Cardiac septum (tissue), 1 donor: ENCODE measurements at regions not wholly inside any gene's neighbourhood (a gene's known extent, or its start where the extent isn't known, plus 50 kb on each side); places are given as distances from the start of the nearest gene placed in this dataset.

ENCODE experiments used
- DNase-seq: peaks from one replicate; pipeline ENCODE4 v3.0.0-alpha.2; 2020; ENCODE audit warnings: low spot score
- intact Hi-C: fragments of 100-400 bp; cut with DNase I; formaldehyde crosslinking; loops from one replicate; pipeline ENCODE4 v1.14.0; 2022
- donor health status: DM: no; HTN: no; CAD: no.

DNA sequence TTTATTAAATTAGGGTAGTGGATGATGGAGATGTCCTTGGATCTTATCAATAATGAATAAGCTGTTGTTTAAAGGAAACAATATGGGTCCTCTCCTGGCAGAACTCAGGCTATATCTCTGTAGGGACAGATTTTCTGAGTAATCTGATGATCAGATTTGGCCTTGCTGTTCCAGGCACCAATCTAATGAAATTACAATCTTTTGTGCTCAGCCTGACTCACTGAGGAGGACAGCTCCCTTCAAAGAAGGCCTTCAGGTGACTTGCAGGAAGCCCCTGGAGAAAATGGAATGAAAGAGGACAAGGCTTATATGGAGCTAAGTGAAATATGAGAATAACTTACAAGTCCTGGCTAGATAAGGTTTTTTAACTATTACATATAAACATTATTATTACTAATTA lies 486.4 kb upstream of the SORCS1 start:
- intact Hi-C loops = no loop called here
- DNase-seq = no peak

DNA sequence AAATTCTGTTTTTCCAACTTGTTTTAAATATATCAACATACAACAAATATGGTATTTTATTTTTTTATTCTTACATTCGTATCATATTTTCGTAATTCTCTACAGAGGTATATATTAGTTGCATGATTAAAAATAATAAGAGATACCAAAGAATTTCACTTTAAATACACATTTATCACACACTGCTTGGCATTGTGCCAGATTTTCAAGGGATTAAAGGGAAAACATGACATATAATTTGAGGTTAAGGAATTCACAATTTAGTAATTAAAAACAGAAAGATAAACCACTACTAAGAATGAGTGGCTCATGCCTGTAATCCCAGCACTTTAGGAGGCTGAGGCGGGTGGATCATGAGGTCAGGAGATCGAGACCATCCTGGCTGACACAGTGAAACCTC lies 484.7 kb upstream of the SORCS1 start:
- intact Hi-C loops = no loop called here
- no peak for DNase-seq

DNA sequence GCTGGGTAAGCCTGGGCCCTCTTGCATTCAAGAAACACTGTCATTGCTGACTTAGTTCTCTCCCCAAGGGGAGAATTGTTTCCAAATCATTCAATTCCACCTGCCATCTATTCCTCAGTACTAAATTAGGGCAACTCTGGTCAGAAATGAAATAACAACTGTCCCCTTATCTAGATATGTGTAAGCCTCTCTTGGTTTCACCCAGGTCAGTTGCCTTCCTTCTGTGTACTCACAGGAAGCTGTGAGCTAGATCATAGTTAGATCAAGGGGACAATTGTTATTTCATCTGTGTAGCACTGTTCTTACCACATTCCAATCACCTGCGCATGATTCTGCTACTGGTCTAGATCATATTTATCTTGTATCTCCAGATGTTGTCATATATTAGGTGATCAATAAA lies 483.0 kb upstream of the SORCS1 start:
- intact Hi-C loops = no loop called here
- no peak for DNase-seq

DNA sequence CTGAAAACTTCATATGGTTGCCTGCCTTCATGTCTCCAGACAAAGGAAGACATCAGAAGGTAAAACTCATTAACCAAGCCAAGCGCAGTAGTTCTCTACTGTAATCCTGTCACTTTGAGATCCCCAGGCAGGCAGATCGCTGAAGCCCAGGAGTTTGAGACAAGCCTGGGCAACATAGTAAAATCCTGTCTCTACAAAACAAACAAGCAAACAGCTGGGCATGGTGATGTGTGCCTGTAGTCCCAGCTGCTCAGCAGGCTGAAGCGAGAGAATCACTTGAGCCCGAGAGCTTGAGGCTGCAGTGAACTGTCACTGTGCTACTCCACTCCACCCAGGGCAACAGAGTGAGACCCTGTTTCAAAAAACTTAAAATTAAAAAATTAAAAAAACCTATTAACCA lies 467.4 kb upstream of the SORCS1 start:
- intact Hi-C loops = no loop called here
- DNase-seq = no peak

DNA sequence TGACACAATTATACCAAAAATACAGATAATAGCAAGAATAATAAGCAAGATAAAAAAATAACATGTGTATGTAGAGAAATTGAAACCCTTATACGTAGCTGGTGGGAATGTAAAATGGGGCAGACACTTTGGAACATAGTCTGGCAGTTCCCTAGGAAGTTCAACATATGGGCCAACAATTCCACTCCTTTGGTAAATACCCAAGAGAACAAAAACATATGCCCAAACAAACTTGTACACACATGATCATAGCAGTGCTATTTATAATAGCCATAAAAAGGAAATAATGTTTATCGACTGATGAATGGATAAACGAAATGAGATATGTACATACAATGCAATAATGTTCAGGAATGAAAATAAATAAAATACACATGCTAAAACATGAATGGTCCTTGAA lies 462.4 kb upstream of the SORCS1 start:
- DNase-seq = no peak
- intact Hi-C loops = no loop called here

DNA sequence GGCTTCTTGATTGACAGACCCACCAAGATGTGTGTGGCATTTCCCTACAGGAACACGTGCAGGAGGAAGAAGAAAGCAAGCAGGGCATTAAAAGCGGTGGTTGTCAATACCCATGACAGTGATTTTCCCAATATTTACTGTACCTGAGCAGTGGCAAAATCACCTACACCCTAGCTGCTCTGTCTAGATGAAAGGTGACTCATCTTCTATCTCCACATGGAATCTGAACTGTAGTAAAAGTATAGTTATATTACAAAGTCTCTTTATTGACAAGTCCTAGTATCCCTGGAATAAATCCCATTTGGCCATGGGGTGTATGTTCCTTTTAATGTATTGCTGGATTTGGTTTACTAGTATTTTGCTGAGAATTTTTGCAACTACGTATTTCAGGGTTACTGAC lies 458.8 kb upstream of the SORCS1 start:
- intact Hi-C loops = no loop called here

DNA sequence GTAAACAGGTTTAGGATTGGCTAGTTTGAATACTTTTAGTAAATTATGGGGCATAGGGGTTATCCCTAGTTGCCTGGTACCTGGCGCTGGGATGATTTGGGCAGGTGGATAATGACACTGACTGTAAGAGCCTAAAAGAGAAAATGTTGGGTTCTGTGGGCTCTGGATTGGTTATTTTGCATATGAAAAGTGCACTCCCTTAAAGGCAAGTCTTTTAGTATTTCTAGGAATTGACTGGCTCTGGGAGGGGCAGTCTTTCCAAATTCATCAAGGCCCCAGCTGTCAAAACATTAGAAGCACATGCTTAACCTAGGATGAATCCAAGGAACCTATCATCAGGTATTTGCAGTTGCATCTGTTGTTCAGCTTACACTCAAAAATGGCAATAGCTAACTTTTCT lies 454.6 kb upstream of the SORCS1 start:
- no peak for DNase-seq
- intact Hi-C loops = no loop called here

More for the DNA sequence above, 458.8 kb upstream of the SORCS1 start:
- no peak for DNase-seq

DNA sequence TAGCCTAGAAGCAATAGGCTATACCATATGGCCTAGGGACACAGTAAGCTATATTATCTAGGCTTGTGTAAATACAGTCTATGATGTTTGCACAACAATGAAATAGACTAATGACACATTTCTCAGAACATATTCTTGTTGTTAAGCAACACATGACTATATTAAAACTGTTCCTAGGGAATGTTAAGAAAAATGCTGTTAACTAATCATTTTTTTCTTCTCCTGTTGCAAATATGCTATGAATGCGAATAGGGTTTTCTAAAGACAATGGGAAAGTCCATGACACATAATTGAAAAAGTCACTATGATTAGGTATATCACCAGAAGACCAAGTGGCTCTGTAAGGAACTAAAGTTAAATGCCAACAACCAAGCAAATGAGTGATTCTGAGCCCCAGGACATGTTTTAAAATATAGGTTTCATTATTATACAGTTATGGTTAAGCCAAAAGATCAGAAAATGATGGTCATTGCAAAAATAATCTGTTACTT lies 454.0 kb upstream of the SORCS1 start:
- DNase-seq = no peak
- intact Hi-C loops = no loop called here

DNA sequence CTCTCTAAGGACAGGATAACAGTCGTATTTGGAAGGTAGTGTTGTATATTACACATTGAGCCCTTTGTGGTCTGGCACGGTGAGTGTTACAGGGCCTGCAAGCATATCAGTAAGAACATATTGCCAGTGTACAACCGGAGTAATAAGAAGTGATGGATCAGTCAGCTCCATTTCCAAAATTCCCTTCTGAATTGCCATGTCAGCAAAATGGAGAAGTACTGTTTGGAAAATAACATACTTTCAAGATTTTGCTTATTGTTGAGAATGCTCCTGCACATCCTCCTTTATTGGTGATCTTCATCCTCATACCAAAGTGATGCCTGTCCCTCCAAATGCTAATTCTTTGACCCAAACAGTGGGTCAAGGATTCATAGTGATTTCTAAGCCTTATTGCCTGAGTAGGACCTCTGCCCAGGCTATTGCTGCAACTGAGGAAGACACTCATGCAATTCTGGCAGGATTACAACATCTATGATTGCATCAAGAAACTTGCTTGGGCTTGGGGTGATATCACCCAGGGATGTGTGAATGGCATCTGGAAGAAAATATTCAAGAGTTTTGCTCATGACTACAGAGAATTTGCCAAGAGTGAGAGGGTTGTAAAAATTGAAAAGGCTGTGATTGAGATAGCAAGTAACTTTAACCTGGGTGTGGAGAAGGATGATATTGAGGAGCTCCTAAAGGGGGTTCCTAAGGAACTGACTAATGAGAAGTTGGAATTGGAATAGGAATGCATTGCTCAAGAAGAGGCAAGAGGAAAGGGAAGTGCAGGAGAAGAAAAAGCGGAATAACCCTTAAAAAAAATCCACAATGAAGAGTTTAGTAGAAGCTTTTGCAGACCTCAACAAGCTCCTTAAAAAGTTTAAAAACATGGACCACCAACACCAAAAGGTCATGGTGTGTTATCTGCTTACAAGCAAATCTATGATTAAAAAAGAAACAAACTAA lies 452.2 kb upstream of the SORCS1 start:
- intact Hi-C loops = no loop called here
- no peak for DNase-seq

DNA sequence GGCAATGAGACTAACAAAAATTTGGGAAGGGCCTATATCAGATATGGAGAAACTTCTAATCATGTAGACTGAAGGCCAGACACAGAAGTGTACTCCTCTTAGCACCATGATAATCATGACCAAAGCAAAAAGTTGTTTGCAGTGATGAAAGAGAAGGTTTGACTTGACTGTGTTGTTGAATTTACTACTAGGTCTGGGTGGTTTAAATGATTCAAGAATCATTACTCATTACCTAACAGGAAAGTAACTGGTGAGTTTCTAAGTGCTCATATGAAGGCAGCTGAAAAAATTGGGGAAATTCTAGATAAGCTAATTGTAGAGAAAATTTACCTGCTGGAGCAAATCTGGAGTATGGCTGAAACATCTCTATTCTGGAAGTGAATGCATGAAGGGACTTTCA lies 451.5 kb upstream of the SORCS1 start:
- DNase-seq = no peak
- intact Hi-C loops = no loop called here

DNA sequence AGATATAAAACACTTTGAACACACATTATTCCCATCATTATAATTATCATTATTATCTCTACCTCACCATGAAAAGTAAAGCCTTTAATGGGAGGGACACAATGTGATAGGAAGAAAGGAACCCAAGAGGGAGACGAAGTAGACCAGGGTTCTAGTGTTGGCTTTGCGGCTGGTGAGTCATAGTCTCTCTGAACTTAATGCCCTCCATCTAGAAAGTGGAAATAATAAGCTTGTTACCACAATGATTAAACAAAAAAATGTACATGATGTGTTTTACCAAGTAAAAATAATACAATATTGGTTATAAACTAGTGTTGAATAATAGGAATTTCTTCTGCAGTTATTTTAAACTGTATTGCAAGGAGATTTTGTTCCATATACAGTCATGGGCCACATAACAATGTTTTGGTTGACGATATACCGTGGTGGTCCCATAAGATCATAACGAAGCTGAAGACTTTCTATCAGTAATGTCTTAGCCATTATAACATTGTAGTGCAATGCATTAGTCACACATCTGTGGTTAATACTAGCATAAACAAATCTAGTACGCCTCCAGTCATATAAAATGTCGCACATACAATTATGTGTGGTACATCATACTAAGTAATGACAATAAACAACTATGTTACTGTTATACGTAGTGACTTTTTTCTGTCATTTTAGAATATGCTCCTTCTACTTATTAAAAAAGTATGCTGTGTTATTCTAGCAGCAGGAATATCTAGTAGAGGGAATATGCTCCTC lies 450.6 kb upstream of the SORCS1 start:
- no peak for DNase-seq
- intact Hi-C loops = no loop called here

DNA sequence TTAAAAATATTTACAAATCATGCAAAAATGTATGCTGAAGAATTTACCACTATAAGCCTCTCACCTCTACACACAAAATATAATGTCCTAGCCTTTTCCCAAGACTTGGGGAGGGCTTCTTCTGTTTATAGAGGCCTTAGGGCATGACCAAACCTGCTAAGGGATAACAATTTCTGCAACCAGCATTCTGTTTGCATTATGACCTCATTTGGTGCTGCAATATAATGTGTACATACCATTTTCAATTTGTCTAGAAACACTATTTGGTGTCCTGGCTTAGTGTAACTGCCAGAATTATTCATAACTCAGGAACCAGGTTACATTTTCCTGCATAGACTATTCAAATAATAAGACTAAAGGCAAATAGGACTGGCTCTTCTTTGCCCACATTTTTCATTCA lies 446.6 kb upstream of the SORCS1 start:
- no peak for DNase-seq
- intact Hi-C loops = no loop called here

DNA sequence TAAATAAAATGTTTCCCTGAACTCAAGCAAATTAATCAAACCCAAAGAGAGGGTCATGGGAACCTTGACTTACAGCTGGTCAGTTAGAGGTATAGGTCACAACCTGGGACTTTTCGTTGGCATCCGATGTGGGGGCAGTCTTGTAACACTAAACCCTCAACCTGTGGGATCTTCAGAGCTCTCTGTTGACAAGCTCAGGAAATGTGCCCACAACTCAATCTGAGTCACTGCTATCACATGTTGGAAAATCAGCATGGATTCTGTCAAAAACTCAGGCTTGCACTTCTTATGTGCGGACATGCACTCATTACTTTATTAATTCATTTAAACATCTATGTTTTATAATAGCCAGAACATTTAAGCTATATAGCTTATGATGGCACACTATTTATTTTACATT lies 424.6 kb upstream of the SORCS1 start:
- no peak for DNase-seq
- intact Hi-C loops = no loop called here

DNA sequence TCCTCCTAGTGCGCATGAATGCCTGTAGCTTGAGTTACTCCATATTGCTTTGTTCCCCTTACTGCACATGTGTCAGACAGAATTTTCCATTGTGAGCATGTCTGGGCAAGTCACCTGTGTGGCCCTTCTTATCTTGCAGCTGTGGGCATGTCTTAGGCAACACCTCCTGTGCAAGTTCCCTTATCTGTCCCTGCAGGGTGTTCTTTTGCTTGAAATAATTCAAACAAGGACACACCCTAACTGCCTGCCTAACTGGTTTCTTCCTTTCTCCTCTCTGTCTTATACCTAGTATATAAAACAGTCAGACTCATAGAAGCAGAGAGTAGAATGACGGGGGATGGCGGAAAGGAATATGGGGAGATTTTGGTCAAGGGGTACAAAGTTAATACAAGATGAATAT lies 421.1 kb upstream of the SORCS1 start:
- no peak for DNase-seq
- intact Hi-C loops = no loop called here

DNA sequence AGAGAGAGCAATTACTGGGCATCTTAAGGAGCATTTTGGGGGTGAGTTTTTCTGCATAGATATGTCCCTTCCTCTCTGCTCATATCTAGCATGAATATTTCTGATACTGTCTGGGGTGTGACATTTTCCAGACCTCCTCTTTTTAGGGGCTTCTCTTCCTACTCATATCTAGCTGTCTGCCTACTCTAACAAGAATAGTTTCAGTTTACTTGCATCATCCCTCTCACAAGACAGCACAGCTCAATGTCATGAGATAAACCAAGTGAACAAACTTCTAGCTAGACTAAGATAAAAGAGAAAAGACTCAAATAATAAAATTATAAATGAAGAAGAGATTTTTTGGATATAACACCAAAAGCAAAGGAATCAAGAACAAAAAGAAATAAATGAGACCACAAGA lies 419.5 kb upstream of the SORCS1 start:
- intact Hi-C loops = no loop called here
- no peak for DNase-seq

DNA sequence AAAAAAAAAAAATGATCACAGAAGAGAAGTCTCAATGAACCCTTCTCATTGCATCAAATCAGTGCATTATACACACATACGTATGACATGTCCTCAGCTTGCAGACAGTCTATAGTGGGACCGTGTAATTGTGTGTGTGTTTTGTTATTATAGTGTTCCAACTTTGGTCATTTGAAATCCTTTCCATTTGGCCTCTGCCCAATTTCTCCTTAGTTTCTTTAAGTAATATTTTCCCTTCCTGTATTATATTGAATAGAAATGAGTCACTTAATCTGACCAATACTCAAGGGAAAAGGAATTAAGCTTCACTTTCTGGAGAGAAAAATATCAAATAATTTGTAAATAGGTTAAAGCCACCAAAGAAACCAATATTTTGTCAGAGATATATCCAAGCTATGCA lies 415.5 kb upstream of the SORCS1 start:
- intact Hi-C loops = no loop called here
- DNase-seq = no peak

DNA sequence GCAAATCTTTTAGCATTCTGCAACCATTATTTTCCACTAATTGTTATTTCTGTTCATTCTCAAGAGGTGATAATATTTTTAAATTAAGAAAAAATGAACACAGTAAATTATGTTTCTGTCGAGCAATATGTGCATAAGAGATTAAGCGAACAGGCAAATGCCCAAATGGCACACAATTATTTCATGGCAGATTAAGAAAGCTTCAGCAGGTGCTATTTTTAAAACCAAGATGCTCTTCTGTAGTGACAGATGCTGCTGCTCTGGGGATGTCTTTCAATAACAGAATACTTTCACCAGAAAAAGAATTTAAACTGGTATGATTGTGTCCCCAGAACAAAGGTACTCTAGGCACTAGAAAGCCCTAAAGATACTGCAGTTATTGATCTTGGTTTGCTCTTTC lies 412.7 kb upstream of the SORCS1 start:
- DNase-seq = no peak
- intact Hi-C loops = no loop called here

DNA sequence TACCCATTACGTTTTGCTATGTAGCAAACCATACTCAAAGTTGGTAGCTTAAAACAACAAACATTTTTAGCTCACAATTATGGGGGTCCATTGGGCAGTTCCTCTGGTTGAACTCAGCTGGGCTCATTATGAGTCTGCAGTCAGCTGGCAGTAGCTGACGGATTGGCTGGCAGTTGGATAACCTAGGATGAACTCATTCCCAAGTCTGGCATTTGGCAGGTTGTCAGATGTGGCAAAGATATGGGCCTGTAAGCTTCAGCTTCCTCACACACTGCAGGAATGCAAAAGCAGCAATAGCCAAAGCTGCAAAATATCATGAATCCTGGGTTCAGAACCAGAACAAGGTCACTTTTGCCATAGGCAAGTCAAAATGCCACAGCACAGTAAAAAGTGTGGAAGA lies 412.2 kb upstream of the SORCS1 start:
- intact Hi-C loops = no loop called here
- no peak for DNase-seq

DNA sequence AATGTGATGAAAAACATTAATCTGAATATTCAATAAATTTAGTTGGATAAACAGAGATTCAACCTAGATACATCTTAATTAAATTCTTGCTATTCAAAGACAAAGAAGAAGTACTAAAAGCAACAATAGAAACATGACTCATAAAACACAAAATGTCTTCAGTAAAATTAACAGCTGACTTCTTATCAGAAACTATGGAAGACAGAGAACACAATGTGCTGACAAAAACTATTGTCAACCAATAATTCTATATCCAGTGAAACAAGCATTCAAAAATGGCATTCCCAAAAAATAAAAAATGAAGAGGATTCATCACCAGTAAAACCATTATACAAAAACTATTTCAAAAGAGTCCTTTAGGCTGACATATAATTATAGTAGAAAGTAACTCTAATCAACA lies 400.5 kb upstream of the SORCS1 start:
- intact Hi-C loops = no loop called here
- no peak for DNase-seq

DNA sequence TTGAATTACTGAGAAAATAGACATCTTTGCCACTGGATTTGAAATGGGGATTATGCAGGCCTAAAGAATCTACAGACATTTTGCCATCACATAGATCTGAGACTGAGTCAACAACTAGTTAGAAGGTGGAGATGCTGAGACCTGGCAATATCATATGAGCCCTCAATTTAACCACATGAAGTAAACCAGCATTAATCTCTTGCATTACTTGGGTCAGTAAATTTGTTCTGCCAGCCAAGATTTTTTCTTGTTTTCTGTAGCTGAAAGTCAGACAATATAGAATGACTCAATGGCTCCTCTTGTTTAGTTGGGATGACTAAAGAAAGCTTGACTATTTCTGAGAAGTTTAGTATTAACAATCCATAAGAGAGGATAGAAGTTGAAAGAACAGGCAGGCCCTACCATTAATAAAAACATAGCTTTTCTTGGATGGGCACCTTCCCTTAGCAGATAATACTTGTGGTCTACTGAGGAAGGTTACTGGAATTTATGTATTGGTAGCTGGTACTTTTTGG lies 396.7 kb upstream of the SORCS1 start:
- DNase-seq = no peak
- intact Hi-C loops = no loop called here

DNA sequence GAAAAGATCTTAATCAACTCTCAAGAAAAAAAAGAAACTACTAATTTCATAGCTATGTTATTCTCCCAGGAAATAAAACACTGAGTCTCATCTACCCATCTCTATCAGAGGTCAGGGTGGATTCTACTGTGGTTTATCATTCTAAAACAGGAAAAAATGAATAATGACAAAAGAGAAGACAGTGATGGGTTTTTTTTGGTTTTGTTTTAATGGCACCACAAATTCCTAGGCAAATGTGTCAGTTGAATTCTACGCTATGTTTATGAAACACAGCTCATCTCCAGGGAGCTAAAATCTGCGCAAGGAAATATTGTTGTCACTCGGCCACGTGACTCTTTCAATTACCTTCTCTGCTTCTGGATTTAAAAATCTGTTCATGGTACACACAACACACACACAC lies 393.4 kb upstream of the SORCS1 start:
- intact Hi-C loops = no loop called here
- DNase-seq = no peak
